Astrocyte (in vitro differentiated cells and primary cell): ENCODE measurements at regions not wholly inside any gene's neighbourhood (a gene's known extent, or its start where the extent isn't known, plus 50 kb on each side); places are given as distances from the start of the nearest gene placed in this dataset.

Experiments used
- CTCF ChIP-seq: IDR thresholded peaks from 2 replicates; pipeline ENCODE4 v1.5.1; 2011; ENCODE audit warnings: low read depth, mild to moderate bottlenecking, inconsistent platforms, low read length, moderate library complexity; ENCODE audit not compliant: insufficient read depth
- EZH2 ChIP-seq: IDR thresholded peaks from 2 replicates; pipeline ENCODE4 v1.6.1; 2012; ENCODE audit warnings: mild to moderate bottlenecking, low read length, inconsistent platforms; ENCODE audit not compliant: insufficient read depth

- no peak for TF ChIP-seq EZH2
- no peak for TF ChIP-seq CTCF
Observed at GRCh38 chr10:2972810-2973209, 94.5 kb upstream of the PFKP start.
